Upper lobe of right lung (tissue), 1 donor: ENCODE measurements at regions not wholly inside any gene's neighbourhood (a gene's known extent, or its start where the extent isn't known, plus 50 kb on each side); places are given as distances from the start of the nearest gene placed in this dataset.

Experiments used
- ATAC-seq: fragments of 200-7000 bp; cut with Tn5 transposase; one replicate; pipeline ENCODE4 v1.9.1; 2020; ENCODE audit warnings: mild to moderate bottlenecking, moderate library complexity
- DNase-seq: peaks from one replicate; pipeline ENCODE4 v3.0.0-alpha.2; 2020
- H3K27ac ChIP-seq: fragments of 200-600 bp; one replicate; pipeline ENCODE4 v1.8.0; 2022
- H3K27me3 ChIP-seq: fragments of 200-600 bp; one replicate; pipeline ENCODE4 v1.8.0; 2022; ENCODE audit warnings: mild to moderate bottlenecking
- H3K36me3 ChIP-seq: fragments of 200-600 bp; one replicate; pipeline ENCODE4 v1.8.0; 2022
- H3K4me1 ChIP-seq: fragments of 200-600 bp; one replicate; pipeline ENCODE4 v1.8.0; 2022
- H3K4me3 ChIP-seq: fragments of 200-600 bp; one replicate; pipeline ENCODE4 v1.8.0; 2022; ENCODE audit warnings: mild to moderate bottlenecking
- H3K9me3 ChIP-seq: fragments of 200-600 bp; one replicate; pipeline ENCODE4 v1.8.0; 2022
- CTCF ChIP-seq: fragments of 200-600 bp; IDR thresholded peaks from one replicate; pipeline ENCODE4 v1.8.0; 2022; ENCODE audit warnings: antibody characterized with exemption
- intact Hi-C: fragments of 100-400 bp; cut with DNase I; formaldehyde crosslinking; loops from one replicate; pipeline ENCODE4 v1.11.0; 2022
- donor health status: DM: no; HTN: yes; CAD: no; lungs with severe emphysema.

GRCh38 chr2:143934626-143935481 is 585.1 kb downstream of the ZEB2 start:
- intact Hi-C loops, result no loop called here
- ATAC-seq (no peak), DNase-seq (no peak)
- H3K4me3 ChIP-seq, result peak overlapping the region; percentile 52
- peaks cover 9% of the 10 kb centered on the region for H3K27me3 ChIP-seq
- TF ChIP-seq CTCF, result no peak
- no peaks in the 10 kb centered on the region for H3K9me3 ChIP-seq
- no peaks in the 10 kb centered on the region for H3K36me3 ChIP-seq
- H3K27ac ChIP-seq, result peak overlapping the region; percentile 87
- H3K4me1 ChIP-seq, result peaks cover 8% of the 10 kb centered on the region

GRCh38 chr2:143933946-143934569 is 585.9 kb downstream of the ZEB2 start:
- no peaks in the 10 kb centered on the region for H3K36me3 ChIP-seq
- H3K4me1 ChIP-seq, result peaks cover 8% of the 10 kb centered on the region
- TF ChIP-seq CTCF, result no peak
- DNase-seq, result no peak
- peak overlapping the region; percentile 87 for H3K27ac ChIP-seq
- ATAC-seq, result no peak
- no peaks in the 10 kb centered on the region for H3K9me3 ChIP-seq
- H3K4me3 ChIP-seq, result no peak overlapping the region
- intact Hi-C loops, result no loop called here
- H3K27me3 ChIP-seq, result peaks cover 9% of the 10 kb centered on the region

- Histone ChIP-seq H3K27me3 (no peaks in the 10 kb centered on the region), H3K4me1 (no peaks in the 10 kb centered on the region), H3K9me3 (no peaks in the 10 kb centered on the region), H3K36me3 (no peaks in the 10 kb centered on the region), H3K27ac (no peak overlapping the region), H3K4me3 (no peak overlapping the region)
- no peak for TF ChIP-seq CTCF
- intact Hi-C loops, result no loop called here
- DNase-seq (no peak), ATAC-seq (no peak)
Measured at GRCh38 chr2:143930891-143931290, 589.0 kb downstream of the ZEB2 start.

- DNase-seq (no peak), ATAC-seq (no peak)
- TF ChIP-seq CTCF, result no peak
- Histone ChIP-seq H3K27me3 (no peaks in the 10 kb centered on the region), H3K4me1 (no peaks in the 10 kb centered on the region), H3K9me3 (no peaks in the 10 kb centered on the region), H3K4me3 (no peak overlapping the region), H3K36me3 (no peaks in the 10 kb centered on the region), H3K27ac (no peak overlapping the region)
- intact Hi-C loops, result no loop called here
Measured at GRCh38 chr2:143928613-143929012, 591.3 kb downstream of the ZEB2 start.

- DNase-seq (no peak), ATAC-seq (no peak)
- Histone ChIP-seq H3K9me3 (no peaks in the 10 kb centered on the region), H3K27ac (no peak overlapping the region), H3K4me1 (no peaks in the 10 kb centered on the region), H3K36me3 (no peaks in the 10 kb centered on the region), H3K4me3 (no peak overlapping the region), H3K27me3 (no peaks in the 10 kb centered on the region)
- intact Hi-C loops, result no loop called here
- TF ChIP-seq CTCF, result no peak
Measured at GRCh38 chr2:143928184-143928583, 591.7 kb downstream of the ZEB2 start.
